Stimulated activated CD4-positive, alpha-beta T cell treated with anti-CD3 and anti-CD28 coated beads, Interleukin-4, amount 100 ng/mL, for 1 hour (primary cell): ENCODE measurements at regions not wholly inside any gene's neighbourhood (a gene's known extent, or its start where the extent isn't known, plus 50 kb on each side); places are given as distances from the start of the nearest gene placed in this dataset.

Source experiments
- DNase-seq: peaks from one replicate; pipeline ENCODE4 v3.0.0-alpha.2; 2020

DNA sequence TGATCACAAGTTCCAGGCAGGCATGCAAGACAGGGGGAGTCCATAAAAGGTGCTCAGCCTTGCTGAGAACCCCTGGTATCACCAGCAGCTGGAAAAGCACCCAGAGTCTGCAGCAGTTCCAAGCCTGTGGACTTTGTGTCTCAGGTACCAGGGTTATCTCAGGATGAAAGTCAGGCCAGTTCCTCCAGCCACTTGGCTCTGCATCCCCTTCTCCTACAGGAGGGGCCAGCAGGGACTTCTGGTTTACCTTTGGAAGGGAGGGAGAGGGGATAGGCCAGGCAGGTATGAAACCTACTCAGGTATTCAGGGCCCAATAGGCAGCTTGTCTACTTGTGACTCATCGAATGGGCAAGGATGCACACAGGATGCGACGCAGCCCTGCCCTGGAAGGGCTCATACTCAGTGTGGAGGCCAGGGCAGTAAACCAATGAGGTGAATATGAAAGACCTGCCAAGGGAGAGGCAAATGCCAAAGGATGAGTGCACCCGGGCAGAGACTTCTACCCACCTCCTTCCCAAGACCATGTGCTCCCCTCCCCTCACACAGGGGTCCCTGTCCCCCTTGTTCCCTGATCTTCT, 148.2 kb downstream of the SLC38A6 start:
- no peak for DNase-seq

DNA sequence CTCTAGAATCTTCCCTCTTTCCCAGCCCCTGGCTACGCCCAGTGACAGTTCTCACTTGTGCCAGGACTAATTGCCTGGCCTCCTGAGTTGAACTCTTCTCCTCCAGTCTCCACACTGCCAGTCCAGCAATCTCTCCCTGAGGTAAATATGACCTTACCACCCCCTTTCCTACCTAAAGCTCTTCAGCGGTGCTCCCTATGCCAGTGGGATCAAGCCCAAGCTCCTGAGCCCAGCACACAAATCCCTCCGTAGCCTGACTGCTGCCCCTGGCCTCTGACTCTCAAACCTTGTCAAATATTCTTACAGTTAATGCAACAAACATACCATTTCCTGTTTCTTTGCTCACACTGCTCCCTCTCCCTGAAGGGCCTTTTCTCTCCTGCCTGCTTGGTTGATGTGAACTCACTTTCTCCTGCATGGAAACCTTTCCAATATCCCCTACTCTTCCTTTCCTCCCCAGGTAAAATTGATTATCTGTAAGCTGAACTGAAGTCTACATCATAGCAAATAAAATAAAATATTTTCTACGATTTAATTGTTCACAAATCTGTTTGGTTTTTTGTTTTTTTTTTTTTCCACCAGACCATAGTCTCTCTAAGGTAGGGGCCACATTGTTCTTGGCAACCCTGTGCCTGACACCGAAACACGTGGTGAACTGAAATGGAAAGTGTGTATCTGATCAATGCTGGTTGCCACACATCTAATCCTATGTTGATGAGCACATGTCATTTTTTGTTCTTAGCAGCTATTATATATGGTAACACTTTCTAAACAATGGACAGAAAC, 147.5 kb downstream of the SLC38A6 start:
- DNase-seq = no peak

DNA sequence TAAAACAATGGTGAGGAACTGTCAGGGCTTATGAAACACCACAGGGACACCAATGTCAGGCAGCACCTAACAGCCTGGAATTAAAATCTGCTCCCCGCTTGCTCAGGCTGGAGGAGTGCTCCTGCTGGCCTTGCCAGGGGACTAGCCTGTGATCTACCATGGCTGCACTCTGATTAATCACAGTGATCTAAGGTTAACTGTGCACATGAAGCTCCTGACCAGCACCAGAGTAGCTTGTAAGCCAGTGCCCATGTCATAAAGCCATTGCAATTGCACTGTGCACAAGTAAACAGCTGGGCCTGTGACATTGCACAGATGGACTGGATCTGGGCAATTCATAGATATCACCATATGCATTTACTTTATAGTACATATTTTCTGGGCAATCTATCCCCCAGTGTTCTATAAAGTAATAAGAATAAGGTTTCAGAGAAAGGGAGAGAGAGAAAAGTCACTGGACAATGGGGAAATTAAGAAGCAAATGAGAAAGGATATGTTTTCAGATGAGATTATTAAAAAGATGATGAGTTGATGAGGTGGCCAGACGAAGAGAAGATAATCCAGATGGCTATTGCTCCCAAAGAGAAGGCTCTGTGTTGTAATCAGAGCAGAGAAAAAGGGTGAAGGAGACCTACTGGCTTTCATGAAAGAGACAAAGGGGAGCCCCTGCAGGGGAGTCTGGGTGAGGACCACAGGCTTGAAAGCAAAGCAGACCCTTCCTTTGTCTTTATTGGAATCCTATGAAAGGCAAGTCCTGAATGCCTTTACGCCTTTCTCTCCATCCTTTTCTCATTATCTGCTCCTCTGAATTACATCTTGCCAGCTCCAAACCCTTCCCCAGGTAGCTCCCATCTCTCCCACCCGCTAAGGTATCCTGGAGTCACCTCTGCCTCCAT, 145.8 kb downstream of the SLC38A6 start:
- DNase-seq = no peak

DNA sequence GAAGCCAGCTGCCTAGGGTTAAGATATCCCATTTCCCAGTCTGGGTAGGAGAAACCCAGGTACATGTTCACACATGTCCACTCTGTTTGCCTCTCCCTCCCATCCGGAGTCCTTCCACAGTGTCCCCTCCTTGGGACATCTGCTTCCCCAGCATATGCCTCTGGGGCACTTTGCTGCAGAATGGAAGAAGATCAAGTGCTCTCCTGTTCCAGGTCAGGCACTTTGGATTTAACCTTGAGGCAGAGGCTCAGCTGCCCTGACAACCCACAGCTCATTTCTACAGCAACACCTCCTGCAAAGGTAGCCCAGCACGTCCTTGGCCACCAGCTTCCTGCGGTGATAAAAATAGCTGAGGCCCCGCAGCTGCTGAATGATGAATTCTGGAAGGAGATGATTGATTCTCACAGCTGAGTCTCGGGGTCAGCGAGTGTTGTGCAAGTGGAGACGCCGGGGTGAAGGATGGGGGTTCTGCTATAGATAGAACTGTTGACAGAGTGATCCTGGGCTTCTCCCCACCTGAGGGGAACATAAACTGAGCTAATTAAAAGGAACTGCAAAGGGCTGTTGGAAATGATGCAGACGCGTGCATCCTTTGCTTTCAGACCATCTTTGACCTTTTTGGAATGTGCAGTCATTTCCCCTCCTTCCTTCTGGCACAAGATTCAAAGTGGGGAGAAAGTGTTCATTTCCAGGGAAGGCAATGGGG, 145.0 kb downstream of the SLC38A6 start:
- no peak for DNase-seq

DNA sequence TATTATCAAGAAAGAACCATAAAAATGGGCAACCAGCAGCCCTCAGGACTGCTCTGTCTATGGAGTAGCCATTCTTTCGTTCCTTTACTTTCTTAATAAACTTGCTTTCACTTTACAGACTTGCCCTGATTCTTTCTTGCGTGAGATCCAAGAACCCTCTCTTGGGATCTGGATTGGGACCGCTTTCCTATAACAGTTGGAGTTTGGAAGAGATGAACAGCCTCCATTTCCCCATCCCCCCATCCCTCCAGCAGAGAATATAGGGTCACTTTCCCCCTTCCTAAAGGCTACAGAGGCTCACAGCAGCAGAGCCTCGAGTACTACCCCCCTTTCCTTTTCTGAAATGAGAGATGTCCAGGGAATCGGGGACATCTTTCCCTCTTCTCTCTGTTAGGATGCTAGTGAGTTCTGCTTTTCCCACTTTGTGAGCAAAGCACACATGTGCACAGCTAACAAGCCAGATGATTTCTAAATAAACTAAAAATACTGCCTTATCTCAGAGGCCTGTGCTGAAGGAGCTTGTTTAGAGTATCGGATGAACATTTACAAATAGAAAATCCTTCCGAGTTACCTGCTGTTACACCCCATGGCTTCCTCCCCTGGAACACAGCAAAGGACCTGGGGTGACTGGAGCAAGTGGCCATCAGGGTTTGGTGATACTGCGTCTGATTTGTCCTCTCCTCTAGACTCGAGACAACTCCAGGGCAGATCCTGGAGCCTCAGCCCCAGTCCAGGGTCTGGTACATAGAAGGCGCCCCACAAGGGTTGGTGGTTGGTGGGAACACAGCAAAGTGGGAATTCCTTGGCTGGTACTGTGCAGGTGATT, 144.2 kb downstream of the SLC38A6 start:
- DNase-seq = no peak

DNA sequence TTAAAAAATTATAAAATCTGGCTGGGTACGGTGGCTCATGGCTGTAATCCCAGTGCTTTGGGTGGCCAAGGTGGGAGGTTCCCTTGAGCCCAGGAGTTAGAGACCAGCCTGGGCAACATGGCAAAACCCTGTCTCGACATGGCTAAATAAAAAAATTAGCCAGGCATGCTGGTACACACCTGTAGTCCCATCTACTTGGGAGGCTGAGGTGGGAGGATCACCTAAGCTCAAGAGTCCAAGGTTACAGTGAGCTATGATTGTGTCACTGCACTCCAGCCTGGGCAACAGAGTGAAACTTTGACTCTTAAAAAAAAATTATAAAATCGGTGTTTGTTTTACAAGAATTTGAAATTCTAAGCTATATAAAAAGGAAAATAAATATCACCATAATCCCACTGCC, 141.8 kb downstream of the SLC38A6 start:
- DNase-seq = no peak

DNA sequence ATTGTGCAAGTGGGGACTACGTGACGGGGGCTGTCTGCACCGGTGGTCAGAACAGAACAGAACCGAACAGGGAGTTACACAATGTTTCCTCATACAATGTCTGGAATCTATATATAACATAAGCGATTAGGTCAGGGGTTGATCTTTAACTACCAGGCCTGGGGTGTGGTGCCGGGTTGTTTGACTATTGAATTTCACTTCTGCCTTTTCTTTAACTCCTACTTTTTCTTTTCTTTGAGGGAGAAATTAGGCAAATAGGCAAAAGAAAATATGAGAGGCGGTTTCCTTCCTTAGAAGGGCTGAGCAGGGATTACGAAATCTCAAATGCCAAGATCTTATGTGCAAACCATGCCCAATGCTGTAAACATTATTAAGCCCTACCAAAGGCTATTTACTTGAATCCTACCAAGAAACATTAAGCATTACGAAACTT, 140.3 kb downstream of the SLC38A6 start:
- DNase-seq = no peak

DNA sequence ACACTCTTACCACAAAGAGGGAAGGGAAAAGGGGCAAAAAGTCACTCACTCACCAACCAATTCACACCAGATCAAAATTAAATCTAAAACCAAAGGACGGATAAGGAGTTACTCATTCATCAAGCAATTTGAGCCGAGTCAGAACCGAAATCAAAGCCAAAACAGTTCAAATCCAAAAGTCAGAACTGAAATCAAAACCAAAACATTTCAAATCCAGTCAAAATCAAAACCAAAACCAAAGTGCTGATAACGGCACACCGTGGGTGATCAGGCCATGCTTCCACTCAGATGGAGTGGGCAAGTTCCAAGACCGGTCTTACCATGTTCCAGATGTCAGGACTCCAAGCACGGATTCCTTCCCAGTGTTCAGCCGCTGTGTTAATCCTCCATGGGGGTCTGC, 139.5 kb downstream of the SLC38A6 start:
- DNase-seq = no peak

DNA sequence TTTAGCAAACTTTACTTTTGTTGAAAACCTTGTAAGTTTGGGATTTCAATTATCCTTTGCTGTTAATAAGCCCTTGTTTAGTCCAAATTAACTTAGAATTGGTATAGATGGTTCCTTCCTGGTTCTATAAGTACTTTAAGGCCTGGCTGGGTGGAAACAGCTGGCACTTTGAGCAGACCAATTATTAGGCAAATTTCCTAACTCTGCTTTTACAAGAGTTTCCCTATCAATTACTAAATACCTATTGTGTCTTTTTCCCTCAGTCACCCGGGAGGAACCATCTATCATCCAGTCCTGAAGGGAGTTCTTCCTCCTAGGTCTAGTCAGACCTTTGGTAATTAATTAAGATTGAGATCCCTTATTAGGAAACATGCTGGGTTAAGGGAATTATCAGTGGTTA, 138.0 kb downstream of the SLC38A6 start:
- DNase-seq = no peak

DNA sequence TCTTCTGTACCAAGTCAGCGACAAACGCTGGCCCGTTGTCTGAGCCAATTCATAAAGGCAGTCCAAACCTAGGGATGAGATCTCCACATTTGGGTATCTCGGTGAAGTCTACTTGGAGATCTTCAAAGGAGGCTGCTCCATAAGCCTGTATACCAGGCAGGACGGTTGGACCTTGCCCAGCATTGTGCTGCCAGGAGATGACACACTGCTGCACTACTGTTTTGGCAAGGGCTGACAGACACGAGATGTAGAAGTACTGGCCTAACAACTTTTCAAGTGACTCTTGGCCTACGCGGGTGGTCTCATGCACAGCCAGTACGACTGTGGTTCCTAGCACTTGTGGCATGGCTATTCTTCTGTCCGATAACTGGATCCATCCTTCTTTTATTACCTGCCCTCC, 135.3 kb downstream of the SLC38A6 start:
- DNase-seq = no peak

DNA sequence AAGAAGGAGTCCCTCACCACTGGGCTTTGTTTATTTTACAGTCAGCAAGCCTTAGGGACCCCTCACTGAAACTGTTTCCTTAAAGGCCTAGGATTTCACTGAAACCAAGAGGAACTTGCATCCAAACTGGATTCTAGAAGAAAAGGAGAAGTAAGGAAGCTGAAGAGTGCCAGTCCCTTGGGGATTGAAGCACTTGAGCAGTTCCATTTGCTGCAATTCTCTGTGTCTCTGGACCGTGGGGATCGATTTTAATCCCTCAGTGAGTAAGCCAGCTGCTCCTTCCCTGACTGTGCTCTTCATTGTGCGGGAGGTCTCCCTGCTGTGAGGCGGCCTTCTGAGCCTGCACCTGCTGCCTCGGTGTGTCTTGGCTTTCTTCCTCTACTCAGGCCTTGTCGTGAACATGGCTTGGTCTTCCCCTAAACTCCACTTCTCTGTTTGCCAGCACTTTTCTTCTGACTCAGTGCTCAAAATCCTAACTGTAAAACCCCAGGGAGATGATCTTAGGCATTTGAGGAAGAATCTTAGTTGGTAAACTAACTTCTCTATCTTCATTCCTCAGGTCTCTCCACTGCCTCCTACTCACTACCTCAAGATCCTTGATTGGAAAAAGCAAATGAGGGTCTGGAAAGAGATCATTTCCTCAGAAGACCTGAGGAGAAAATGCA, 132.6 kb downstream of the SLC38A6 start:
- no peak for DNase-seq

DNA sequence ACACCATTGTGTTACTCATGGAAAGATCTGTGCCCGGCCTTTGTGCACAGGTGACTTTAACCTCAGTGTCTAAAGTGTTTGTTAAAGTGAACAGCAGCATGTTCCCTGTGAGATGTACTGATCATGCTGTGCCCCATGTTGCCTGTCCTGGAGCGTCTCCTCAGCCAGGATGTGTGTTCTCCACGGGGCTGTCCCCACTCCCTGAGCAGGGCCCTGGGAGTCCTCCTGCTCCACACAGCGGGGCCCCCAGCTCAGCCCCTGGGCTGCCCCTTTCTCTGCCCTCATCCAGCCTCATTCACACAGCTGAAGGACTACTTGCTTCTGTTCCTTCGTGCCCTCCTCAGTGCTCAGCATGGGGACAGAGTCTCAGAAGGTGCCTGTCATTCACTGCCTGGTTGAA, 131.5 kb downstream of the SLC38A6 start:
- DNase-seq = no peak

DNA sequence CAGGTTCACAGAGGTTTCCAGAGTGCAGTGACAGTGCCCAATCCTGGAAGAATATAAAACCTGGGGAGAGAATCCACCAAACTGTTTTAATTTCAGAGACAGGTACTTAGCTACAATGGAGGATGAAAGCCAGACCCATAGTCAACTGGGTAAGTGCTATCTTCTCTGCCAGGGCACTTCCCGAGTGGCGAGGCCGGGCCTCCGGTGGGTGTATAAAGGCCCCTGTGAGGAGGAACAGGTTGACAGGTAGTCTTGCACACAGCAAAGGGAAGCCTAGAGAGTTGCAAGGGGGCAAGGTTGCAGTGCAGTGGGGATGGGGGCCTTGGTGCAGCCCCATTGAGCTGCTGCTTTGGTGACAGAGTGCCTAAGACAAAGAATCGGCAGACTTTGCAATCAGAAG, 130.7 kb downstream of the SLC38A6 start:
- DNase-seq = no peak

DNA sequence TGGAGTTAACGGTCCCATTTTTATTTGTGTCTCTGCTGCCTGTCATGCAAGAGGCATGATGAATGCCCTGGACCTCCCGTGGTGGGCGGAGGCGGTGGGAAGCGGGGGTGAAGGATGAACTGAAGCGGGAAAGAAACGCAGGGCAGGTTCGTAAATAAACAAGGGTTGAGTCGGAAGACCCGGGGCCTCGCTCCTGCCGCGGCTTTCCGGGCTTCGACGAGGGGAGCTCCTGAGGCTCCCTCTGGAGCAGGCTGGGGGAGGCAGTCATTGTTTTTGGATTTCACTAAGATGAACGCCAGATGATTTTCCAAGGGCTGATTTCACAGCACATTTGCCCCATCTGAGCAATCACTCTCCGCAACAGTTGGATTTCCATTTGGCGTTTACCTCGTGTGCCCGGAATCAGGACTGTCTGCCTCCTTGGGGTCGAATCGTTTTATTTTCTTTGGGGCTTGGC, 130.2 kb downstream of the SLC38A6 start:
- DNase-seq = no peak

DNA sequence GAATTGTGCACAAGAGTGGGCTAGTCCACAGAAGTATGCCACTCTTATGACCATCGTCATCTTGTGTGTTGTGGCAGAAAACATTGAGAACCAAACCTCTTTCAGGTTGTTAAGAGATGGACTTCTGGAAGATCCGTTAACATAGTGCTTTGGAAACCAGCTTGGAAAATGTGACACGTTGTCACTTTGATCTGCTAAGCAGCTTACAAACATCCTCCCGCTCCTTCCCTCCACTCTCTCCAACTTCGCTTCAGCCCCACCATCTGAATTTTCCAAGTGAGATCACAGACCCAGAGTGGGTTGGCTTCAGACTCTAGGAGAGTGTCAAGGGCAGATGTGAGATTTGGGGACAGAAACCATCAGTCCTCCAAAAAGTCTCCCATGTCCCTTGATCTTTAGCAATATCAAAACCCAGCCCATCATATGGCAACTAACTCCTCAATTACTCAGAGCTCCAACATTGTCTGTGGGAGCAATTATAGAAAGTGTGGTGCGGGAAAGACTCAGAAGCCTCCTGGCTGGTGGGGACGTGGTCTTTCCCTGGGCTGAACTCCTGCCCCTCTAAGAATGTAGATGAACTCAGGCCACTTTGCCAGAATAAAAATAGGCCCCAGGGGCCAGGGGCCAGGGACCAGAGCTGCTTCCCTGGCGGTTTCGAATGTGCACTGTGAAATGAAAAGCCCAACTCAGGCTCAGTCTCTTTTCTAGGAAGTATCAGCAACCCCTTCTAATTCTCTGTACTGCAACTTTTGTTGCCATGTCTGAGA, 129.5 kb downstream of the SLC38A6 start:
- no peak for DNase-seq

DNA sequence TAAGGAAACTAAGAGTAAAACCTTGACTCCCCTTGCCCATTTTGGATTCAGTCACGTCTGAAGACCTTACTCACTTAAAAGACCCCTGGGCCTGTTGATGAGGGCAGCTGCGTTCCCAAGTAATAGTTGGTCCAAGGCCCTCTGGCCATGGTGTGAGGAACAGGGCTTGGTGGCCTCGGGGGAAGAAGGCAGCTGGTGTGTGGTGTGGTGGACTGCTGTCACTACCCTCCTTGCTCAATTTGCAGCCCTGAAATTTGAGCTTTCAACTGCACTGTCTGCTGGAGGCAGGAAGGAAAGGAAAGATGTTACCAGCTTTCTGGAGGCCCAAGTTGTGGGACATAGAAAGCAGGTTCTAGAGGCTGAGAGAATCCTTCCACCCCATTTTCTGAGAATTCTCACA, 128.2 kb downstream of the SLC38A6 start:
- no peak for DNase-seq

DNA sequence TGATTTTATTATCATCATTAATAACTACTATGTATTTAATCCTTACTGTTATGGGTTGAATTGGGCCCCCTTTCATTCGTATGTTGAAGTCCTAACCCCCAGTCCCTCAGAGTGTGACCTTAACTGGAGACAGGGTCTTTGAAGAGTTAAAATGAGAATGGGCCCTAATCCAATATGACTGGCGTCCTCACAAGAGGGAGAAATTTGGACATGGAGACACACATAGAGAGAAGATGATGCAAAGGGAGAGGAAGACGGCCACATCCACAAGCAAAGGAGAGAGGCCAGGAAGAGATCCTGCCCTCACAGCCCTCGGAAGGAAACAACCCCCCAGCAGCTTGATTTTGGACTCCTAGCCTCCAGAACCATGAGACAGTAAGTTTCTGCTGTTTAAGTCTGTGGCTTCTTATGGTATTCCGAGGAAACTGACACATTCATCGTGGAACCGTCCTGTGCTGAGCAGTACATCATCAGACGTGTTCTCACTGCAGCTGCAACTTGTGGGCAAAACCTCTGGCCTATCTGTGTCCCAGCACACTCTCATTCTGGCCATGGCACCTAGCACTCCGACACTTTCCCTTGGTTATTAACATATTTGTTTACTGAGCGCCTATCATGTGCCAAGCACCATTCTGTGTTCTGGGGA, 127.6 kb downstream of the SLC38A6 start:
- no peak for DNase-seq

DNA sequence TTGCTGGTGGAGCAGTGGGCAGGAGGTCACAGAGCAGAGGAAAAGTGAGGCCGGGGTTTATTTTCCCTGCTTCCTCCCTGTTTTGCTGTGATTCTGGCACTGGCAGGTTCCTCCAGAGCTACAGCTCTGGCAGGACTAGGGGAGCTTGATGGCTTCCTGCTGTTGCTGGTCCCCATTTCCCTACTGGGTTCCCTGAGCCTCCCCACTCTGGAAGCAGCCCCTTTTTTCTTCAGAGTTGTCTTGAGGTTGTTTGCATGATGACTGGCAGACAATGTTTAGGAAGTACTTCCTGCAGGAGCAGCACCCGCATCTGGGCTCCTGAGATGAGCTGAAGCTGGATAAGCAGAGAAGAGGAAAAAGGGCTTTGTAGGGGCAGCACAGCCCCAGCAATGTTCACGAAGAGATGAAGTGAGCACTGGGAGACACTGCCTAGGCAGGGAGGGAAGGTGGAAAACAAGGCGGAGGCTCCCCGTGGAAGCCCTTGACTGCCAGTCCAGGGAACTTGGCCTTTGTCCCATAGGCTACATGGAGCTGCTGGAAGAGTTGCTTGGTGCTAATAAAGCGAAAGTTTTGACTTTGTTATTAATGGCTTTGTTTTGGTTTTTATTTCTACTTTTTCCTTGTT, 126.9 kb downstream of the SLC38A6 start:
- no peak for DNase-seq

DNA sequence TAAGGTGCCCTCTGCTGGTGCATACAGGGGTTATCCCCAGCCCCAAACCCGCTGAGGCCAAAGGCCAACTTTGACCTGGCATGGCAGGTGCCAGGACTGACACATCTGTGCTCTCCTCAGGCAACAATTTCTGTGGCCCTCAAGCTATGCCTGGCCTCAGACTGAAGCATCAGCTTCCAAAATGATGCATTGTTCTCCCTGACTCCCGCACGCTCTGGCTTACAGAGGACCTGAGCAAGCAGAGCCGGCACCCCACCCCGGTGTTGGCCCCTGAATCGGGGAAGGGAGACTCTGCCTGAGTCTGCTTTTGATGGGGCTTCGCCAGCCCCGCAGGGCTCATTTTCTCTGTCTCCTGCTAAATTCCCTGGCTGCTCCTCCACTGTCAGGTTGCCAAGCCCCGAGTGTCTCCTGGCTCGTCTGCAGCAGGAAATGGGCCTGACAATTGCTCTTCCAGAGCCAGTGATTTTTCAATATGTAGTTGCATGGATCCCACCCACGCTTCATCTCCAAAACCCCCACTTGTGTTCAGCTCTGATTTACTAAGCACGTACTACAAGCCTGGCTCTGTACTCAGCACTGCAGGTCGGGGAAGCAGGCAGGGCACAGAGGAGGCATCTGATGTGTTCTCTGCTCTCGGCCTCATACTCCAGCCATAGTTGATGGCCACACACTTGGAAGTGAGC, 126.1 kb downstream of the SLC38A6 start:
- DNase-seq = no peak
